Muscle of back (tissue), 3 donors: ENCODE measurements at regions not wholly inside any gene's neighbourhood (a gene's known extent, or its start where the extent isn't known, plus 50 kb on each side); places are given as distances from the start of the nearest gene placed in this dataset.

ENCODE experiments used
- DNase-seq, 3 donors: peaks; one replicate each; pipeline versions ENCODE4 v3.0.0 to v3.0.0-alpha.2; 2013

GRCh38 chr21:41653954-41654491 is 112.8 kb downstream of the RIPK4 start:
- peak in 1 of 3 donors; percentile 59 for DNase-seq

DNA sequence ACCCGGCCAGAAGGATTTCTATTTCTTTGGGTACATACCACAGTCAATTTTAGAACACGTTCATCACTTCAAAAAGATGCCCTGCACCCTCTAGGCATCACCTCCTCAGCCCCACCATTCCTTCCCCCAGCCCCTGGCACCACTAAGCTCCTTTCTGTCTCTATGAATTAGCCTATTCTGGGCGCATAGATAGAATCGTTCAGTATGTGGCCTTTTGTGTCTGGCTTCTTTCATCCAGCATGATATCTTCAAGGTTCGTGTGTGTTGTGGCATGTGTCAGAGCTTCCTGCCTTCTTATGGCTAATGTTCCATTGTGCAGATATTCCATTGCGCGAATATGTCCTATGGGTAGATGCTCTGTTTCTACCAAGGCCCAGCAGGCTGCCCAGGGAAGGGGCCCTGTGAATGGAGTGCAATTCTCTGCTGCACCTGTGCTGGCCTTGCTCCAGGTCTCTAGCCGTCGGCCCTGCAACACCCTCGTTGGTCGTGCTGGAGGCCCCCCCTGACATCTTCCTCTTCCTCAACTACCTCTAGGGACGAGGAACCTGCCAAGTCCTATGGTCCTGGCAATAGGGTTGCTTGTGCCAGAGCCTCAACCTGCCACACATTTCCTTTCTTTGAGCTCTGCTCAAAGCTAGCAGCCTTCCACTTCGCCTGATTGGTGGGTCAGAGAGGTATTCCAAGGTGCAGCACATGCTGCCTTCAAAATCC is 113.5 kb downstream of the RIPK4 start:
- no peak for DNase-seq

DNA sequence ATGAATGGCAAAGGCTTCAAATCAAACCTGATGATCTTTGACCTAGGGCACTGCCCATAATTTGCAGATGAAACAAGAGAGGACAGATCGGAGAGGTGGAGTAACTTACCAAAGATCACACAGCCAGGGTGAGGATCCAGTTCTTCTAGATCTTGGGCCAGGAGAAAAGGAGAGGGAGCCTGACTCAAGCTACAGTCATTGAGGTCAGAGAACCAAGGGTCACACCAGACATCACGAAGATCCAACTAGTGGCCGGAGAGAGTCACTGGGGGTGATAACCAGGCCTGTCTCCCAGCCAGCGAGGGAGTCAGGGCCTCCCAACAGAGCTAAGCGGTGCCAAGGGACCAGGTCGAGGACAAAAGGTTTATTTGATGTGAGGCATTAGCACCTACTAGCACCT is 115.0 kb downstream of the RIPK4 start:
- no peak for DNase-seq

DNA sequence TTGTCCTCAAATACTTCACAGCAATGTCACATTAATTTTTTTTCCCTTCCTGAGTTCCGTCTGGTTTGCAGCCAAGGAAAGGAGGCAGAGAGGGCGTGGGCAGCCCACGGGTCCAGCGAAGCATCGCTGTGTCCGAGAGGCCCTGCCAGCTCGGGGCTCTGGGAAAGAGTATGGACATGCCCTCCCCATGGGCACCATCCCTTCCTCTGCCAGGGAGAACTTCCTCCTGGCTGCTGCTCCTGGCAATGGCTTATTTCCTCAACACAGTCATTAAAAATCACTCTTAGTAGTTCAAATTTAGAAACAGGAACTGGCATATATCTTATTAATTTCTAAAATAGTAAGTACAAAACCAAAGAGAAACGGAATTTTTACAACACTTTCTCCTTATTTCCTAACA is 115.4 kb downstream of the RIPK4 start:
- DNase-seq = no peak

DNA sequence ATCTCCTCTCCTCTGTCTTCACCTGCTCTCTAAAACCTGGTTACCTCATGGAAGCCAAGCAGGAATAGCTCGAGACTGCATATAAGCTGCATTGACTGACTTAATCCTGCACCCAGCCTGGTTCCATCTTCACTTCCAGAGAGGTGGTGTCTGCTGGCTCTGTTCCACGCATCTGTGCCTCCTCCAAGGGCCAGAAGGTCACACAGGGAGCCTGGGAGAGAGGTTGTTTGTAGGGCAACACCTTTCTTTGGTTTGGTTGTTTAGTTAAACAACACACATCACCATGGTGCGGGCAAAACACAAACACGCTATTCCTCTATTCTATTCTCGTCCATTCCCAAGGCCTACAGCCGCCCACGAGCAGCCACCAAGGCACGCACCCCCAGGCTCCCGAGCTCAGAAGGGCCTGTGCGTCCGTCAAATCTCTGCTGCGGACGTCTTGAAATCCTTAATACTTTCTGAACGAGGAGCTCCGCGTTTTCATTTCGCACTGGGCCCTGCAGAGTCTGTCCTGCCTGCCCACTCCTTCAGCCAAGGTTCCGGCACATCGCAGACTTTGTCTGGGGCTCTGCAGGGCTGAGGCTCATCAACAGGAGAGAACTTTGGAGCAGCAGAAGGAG is 116.2 kb downstream of the RIPK4 start:
- no peak for DNase-seq

DNA sequence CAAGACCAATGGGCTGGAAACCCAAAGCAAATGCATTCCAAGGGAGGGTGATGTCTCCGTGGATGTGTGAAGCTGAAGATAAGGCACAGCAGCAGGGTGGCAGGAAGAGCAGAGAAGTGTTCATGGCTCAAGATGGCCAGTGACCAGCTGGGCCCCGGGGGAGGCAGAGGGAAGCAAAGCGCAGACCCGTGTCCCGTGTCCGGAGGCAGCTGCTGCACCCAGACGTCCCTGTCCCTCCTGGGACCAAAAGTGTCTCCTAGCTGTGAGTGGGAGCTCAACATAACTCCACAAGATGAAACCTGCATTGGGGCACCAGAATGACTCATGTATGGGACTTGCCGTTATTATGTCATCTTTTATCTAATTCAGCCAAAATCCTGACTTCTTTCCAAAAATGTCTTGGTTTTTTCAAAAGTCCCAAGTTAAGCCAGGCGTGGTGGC is 118.2 kb downstream of the RIPK4 start:
- peak in 1 of 3 donors; percentile 21 for DNase-seq

- no peak for DNase-seq
Measured at GRCh38 chr21:41647806-41648561, 118.9 kb downstream of the RIPK4 start.

DNA sequence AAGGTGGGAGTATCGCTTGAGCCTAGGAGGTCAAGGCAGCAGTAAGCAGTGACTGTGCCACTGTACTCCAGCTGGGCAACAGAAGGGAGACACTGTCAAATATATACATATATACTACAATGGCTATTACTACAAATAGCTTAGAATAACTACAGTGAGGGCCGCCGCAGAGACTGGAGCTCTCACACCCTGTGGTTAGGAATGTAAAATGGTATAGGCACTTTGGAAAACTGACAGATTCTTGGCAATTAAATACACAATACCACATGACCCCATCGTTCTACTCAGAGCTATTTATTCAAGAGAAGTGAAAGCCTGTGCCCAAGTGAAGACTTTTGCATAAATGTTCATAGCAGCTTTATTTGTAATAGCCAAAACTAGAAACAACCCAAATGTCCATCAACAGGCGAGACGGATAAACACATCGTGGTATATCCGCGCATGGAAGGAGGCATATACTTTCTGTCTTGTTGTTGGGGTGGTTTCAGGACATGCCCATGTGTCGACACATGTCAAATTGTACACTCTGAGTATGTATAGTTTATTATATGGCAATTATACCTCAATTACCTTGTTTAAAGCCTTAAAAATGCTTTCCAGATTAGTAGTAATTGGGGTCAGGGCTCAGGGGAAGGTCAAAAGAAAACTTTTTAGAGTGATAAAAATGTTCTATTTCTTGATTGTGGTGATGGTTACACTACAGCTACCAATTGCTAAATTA is 123.4 kb downstream of the RIPK4 start:
- no peak for DNase-seq

GRCh38 chr21:41641821-41642701 is 124.8 kb downstream of the RIPK4 start:
- peak; percentile 43 to 88 (median 78) for DNase-seq

- no peak for DNase-seq
Measured at GRCh38 chr21:41641510-41641815, 125.4 kb downstream of the RIPK4 start.

GRCh38 chr21:41640748-41641509 is 125.9 kb downstream of the RIPK4 start:
- DNase-seq = no peak

DNA sequence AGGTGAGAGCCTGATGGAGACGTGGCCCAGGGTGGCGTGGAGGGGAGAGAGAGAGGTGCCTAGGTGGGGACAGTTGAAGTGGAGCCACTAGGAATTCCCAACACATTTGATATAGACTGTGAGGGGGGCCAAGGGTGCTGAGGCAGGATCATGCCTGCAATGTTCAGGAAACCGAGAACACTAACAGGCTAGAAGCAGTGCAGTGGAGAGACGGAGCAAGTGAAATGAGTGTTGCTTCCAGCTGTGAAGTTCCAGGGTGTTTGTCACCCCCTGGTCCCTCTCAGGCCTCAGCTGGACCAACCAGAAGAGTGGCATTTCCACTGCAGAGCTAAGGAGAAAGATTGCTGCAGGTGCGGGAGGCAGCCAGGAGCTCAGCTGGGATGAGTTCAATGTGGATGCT is 127.1 kb downstream of the RIPK4 start:
- no peak for DNase-seq

GRCh38 chr21:41639336-41639735 is 127.5 kb downstream of the RIPK4 start:
- DNase-seq = no peak

GRCh38 chr21:41638201-41638790 is 128.6 kb downstream of the RIPK4 start:
- DNase-seq = no peak

- DNase-seq = no peak
Measured at GRCh38 chr21:41636636-41637630, 129.0 kb upstream of the TMPRSS2 start.

- no peak for DNase-seq
Measured at GRCh38 chr21:41635874-41636273, 127.9 kb upstream of the TMPRSS2 start.

DNA sequence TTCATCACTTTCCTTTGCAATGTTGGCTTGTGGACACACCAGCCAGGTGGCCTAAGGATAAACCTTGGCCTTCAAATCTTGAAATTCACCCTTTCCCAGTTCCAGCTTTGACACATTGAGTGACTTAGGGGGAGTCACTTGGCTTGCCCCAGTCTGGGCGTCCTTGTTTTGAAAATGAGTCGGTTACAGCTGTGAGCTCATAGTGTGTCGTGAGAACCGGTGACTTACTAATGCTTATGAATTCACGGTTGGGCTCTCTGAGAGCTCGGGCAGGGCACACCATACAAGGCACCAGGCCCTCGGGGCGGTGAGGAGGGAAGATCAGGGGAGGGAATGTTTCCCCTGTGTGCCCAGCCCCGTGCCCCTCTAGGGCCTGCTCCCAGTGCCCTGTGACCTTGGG is 126.9 kb upstream of the TMPRSS2 start:
- no peak for DNase-seq

DNA sequence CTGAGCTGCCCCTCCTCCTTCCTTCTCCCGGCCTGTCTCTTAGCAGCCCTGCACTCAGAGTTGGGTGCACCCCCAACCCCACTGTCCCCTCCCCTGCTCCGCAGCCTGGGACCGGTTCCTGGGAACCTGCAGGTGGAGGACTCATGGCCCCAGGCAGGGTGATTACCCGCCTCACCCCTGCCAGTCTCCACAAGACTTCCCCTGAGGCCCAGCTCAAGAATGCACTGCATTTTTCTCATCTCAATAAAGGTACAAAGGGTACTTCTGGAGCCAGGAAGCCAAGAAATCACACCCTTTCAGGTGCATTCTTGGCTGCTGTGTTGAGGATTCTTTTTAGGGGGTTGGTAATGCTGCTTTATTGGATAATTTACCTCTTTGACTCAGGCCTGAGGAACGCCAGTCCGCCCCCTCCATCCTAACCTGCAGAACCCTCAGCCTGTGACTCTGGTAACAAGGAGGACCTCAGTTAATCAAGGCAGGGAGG is 126.3 kb upstream of the TMPRSS2 start:
- no peak for DNase-seq
